Endothelial cell (in vitro differentiated cells): ENCODE measurements at regions not wholly inside any gene's neighbourhood (a gene's known extent, or its start where the extent isn't known, plus 50 kb on each side); places are given as distances from the start of the nearest gene placed in this dataset.

Source experiments
- DNase-seq: peaks from one replicate; pipeline ENCODE4 v3.0.0; 2021; ENCODE audit warnings: low spot score
- H3K27ac Mint-ChIP-seq: one replicate; pipeline ENCODE4 v1.8.0; 2021; ENCODE audit warnings: mixed read lengths, inconsistent platforms; ENCODE audit not compliant: unreplicated experiment
- H3K27me3 Mint-ChIP-seq: one replicate; pipeline ENCODE4 v1.8.0; 2021; ENCODE audit warnings: mild to moderate bottlenecking, moderate library complexity, mixed read lengths, inconsistent platforms; ENCODE audit not compliant: unreplicated experiment
- H3K36me3 Mint-ChIP-seq: one replicate; pipeline ENCODE4 v1.8.0; 2021; ENCODE audit warnings: mild to moderate bottlenecking, low read depth, mixed read lengths, inconsistent platforms; ENCODE audit not compliant: unreplicated experiment
- H3K4me1 Mint-ChIP-seq: one replicate; pipeline ENCODE4 v1.8.0; 2021; ENCODE audit warnings: mild to moderate bottlenecking, mixed read lengths, inconsistent platforms; ENCODE audit not compliant: unreplicated experiment
- H3K4me3 Mint-ChIP-seq: one replicate; pipeline ENCODE4 v1.8.0; 2021; ENCODE audit warnings: mild to moderate bottlenecking, mixed read lengths, inconsistent platforms; ENCODE audit not compliant: unreplicated experiment
- H3K9me3 Mint-ChIP-seq: one replicate; pipeline ENCODE4 v1.8.0; 2021; ENCODE audit warnings: mixed read lengths, inconsistent platforms; ENCODE audit not compliant: unreplicated experiment
- CTCF ChIP-seq: fragments of 200-600 bp; sonication (generic); IDR thresholded peaks from one replicate; pipeline ENCODE4 v1.5.0; 2021; ENCODE audit warnings: antibody characterized with exemption; ENCODE audit not compliant: unreplicated experiment

GRCh38 chr18:73696698-73697097, 450.9 kb downstream of the FBXO15 start:
- no peak for DNase-seq
- peaks cover 2% of the 10 kb centered on the region for H3K27me3 Mint-ChIP-seq
- H3K4me1 Mint-ChIP-seq = peaks cover 2% of the 10 kb centered on the region
- H3K36me3 Mint-ChIP-seq = no peaks in the 10 kb centered on the region
- TF ChIP-seq CTCF = no peak
- H3K4me3 Mint-ChIP-seq = no peak overlapping the region
- no peak overlapping the region for H3K27ac Mint-ChIP-seq
- H3K9me3 Mint-ChIP-seq = no peaks in the 10 kb centered on the region

- H3K4me1 Mint-ChIP-seq = peaks cover 3% of the 10 kb centered on the region
- H3K4me3 Mint-ChIP-seq = no peak overlapping the region
- no peak for TF ChIP-seq CTCF
- H3K36me3 Mint-ChIP-seq = no peaks in the 10 kb centered on the region
- peaks cover 2% of the 10 kb centered on the region for H3K27me3 Mint-ChIP-seq
- no peaks in the 10 kb centered on the region for H3K9me3 Mint-ChIP-seq
- DNase-seq = no peak
- no peak overlapping the region for H3K27ac Mint-ChIP-seq
Observed at GRCh38 chr18:73696171-73696570, 451.5 kb downstream of the FBXO15 start.

- Mint-ChIP-seq H3K27me3 (peaks cover 7% of the 10 kb centered on the region), H3K4me3 (no peak overlapping the region), H3K27ac (no peak overlapping the region), H3K9me3 (no peaks in the 10 kb centered on the region), H3K4me1 (peaks cover 16% of the 10 kb centered on the region), H3K36me3 (no peaks in the 10 kb centered on the region)
- DNase-seq = no peak
- TF ChIP-seq CTCF = no peak
Observed at GRCh38 chr18:73693091-73693490, 454.5 kb downstream of the FBXO15 start.

GRCh38 chr18:73691624-73692023, 456.0 kb downstream of the FBXO15 start:
- peaks cover 9% of the 10 kb centered on the region for H3K27me3 Mint-ChIP-seq
- H3K27ac Mint-ChIP-seq = no peak overlapping the region
- peaks cover 16% of the 10 kb centered on the region for H3K4me1 Mint-ChIP-seq
- H3K36me3 Mint-ChIP-seq = no peaks in the 10 kb centered on the region
- no peak for TF ChIP-seq CTCF
- H3K4me3 Mint-ChIP-seq = no peak overlapping the region
- no peaks in the 10 kb centered on the region for H3K9me3 Mint-ChIP-seq
- DNase-seq = no peak

- no peak for DNase-seq
- Mint-ChIP-seq H3K9me3 (no peaks in the 10 kb centered on the region), H3K4me1 (peaks cover 16% of the 10 kb centered on the region), H3K27me3 (peaks cover 9% of the 10 kb centered on the region), H3K36me3 (no peaks in the 10 kb centered on the region), H3K27ac (no peak overlapping the region), H3K4me3 (peak overlapping the region; percentile 29)
- no peak for TF ChIP-seq CTCF
Observed at GRCh38 chr18:73691118-73691517, 456.5 kb downstream of the FBXO15 start.
